ENCODE measurements at regions not wholly inside any gene's neighbourhood (a gene's known extent, or its start where the extent isn't known, plus 50 kb on each side); places are given as distances from the start of the nearest gene placed in this dataset.

DNA sequence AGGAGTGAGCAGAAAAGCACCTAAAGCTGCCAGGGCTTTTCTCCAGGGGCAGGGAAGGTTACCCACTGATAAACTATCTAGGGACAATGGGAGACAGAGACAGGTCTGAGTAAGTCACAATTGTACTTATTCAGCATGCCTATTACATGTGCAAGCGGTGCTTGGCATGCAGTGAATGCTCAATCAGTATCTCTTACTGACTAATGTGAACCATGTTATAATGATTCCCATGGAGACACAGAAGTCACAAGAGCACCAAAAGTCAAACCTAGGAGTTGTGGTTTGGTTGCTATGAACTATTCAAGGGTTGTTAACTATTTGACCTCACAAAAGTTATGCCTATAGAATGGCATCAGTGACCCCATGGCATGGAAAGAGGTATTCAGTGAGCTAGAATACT lies 50.0 kb upstream of the RASGRP1 start:
- Histone ChIP-seq H3K27ac (ENCODE audit: low read depth in 2 of 2, low read length in 1 of 2) (no peak overlapping the region), H3K27me3 (ENCODE audit: insufficient read depth) (no peaks in the 10 kb centered on the region; the same call in 1 of the 2 replicates), H2AFZ (ENCODE audit: low read depth) (no peak overlapping the region), H3K4me2 (no peak overlapping the region), H3K79me2 (ENCODE audit: insufficient read depth) (no peaks in the 10 kb centered on the region), H3K9me2 (no peaks in the 10 kb centered on the region), H3F3A (replicated peaks; ENCODE audit: insufficient read depth) (no peaks in the 10 kb centered on the region), H3K9me3 (no peaks in the 10 kb centered on the region), H3K9ac (no peak overlapping the region), H3K4me3 (ENCODE audit: low read depth in 2 of 2, low read length in 1 of 2) (no peak overlapping the region), H3K4me1 (ENCODE audit: control insufficient read depth in 1 of 2, insufficient read depth in 2 of 2, low read depth in 1 of 2, low read length in 1 of 2) (no peaks in the 10 kb centered on the region), H4K20me1 (ENCODE audit: insufficient read depth) (no peaks in the 10 kb centered on the region), H3K36me3 (replicated peaks in 1 of 2; ENCODE audit: control insufficient read depth in 1 of 2, insufficient read depth in 2 of 2, low read length in 1 of 2) (no peaks in the 10 kb centered on the region)
- WGBS (ENCODE audit: low lambda C conversion rate): 50% methylated on average over 1 of the region's 1 CpG
- CTCF ChIA-PET: interaction anchor here (1.3 kb wide), 1 partner anchor 51 kb away, joined by 4 read pairs; no protein-coding TSS in a partner anchor
- POLR2A ChIA-PET: no interaction called here
- TF ChIP-seq ZBTB33 (IDR thresholded peaks at IDR 0.05; ENCODE audit: borderline replicate concordance, low read depth) (no peak), SMC3 (IDR thresholded peaks at IDR 0.05; ENCODE audit: low read depth, low read length) (no peak), POLR2AphosphoS5 (IDR thresholded peaks at IDR 0.05; ENCODE audit: low read depth, low read length) (no peak), EZH2phosphoT487 (IDR thresholded peaks at IDR 0.05; ENCODE audit: borderline replicate concordance, low read depth) (no peak), RCOR1 (IDR thresholded peaks at IDR 0.05; ENCODE audit: low read length) (no peak), ELF1 (IDR thresholded peaks at IDR 0.05) (no peak), IRF3 (IDR thresholded peaks at IDR 0.05; ENCODE audit: low read depth, low read length) (no peak), REST (IDR thresholded peaks at IDR 0.05; ENCODE audit: low read depth, low read length) (no peak), MEF2A (IDR thresholded peaks at IDR 0.05; ENCODE audit: borderline replicate concordance, low read depth) (no peak), CHD2 (IDR thresholded peaks at IDR 0.05; ENCODE audit: low read length, partially characterized antibody) (no peak), YY1 (IDR thresholded peaks at IDR 0.05; ENCODE audit: low read depth) (no peak), FOSL2 (IDR thresholded peaks at IDR 0.05; ENCODE audit: borderline replicate concordance, low read depth) (no peak), RFX5 (IDR thresholded peaks at IDR 0.05; ENCODE audit: low read length) (no peak), RXRA (IDR thresholded peaks at IDR 0.05; ENCODE audit: borderline replicate concordance, low read depth) (no peak), USF2 (IDR thresholded peaks at IDR 0.05; ENCODE audit: borderline replicate concordance, low read depth, low read length) (no peak), FOXM1 (IDR thresholded peaks at IDR 0.05; ENCODE audit: low read depth) (no peak)
- TF ChIP-seq, protein P1, sequence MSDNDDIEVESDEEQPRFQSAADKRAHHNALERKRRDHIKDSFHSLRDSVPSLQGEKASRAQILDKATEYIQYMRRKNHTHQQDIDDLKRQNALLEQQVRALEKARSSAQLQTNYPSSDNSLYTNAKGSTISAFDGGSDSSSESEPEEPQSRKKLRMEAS (IDR thresholded peaks at IDR 0.05; ENCODE audit: low read depth): no peak
- TF ChIP-seq, protein P2, sequence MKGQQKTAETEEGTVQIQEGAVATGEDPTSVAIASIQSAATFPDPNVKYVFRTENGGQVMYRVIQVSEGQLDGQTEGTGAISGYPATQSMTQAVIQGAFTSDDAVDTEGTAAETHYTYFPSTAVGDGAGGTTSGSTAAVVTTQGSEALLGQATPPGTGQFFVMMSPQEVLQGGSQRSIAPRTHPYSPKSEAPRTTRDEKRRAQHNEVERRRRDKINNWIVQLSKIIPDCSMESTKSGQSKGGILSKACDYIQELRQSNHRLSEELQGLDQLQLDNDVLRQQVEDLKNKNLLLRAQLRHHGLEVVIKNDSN (IDR thresholded peaks at IDR 0.05; ENCODE audit: borderline replicate concordance, low read depth): no peak
- no peak for DNase-seq

Data from SK-N-SH (cell line).